Neural progenitor cell (in vitro differentiated cells): ENCODE measurements at regions not wholly inside any gene's neighbourhood (a gene's known extent, or its start where the extent isn't known, plus 50 kb on each side); places are given as distances from the start of the nearest gene placed in this dataset.

ENCODE experiments used
- CTCF ChIP-seq: fragments of 200-600 bp; sonication (generic); IDR thresholded peaks from 2 replicates; pipeline ENCODE4 v1.5.1; 2017; ENCODE audit warnings: antibody characterized with exemption, mild to moderate bottlenecking
- EZH2 ChIP-seq: fragments of 200-600 bp; sonication (generic); IDR thresholded peaks from 2 replicates; pipeline ENCODE4 v1.6.1; 2017; ENCODE audit warnings: antibody characterized with exemption, mild to moderate bottlenecking, moderate library complexity
- EZH2phosphoT487 ChIP-seq: fragments of 200-600 bp; sonication (generic); IDR thresholded peaks from 2 replicates; pipeline ENCODE4 v1.6.1; 2017; ENCODE audit warnings: antibody characterized with exemption

GRCh38 chr17:33858682-33859081 lies 396.4 kb upstream of the CCL2 start:
- no peak for TF ChIP-seq CTCF
- TF ChIP-seq EZH2phosphoT487: no peak
- no peak for TF ChIP-seq EZH2
